ENCODE measurements at regions not wholly inside any gene's neighbourhood (a gene's known extent, or its start where the extent isn't known, plus 50 kb on each side); places are given as distances from the start of the nearest gene placed in this dataset.
"Not testable (repeated sequence)": the region's sequence is repeated elsewhere in the genome, so short reads cannot be mapped to it uniquely, and the experiment has no call there.

DNA sequence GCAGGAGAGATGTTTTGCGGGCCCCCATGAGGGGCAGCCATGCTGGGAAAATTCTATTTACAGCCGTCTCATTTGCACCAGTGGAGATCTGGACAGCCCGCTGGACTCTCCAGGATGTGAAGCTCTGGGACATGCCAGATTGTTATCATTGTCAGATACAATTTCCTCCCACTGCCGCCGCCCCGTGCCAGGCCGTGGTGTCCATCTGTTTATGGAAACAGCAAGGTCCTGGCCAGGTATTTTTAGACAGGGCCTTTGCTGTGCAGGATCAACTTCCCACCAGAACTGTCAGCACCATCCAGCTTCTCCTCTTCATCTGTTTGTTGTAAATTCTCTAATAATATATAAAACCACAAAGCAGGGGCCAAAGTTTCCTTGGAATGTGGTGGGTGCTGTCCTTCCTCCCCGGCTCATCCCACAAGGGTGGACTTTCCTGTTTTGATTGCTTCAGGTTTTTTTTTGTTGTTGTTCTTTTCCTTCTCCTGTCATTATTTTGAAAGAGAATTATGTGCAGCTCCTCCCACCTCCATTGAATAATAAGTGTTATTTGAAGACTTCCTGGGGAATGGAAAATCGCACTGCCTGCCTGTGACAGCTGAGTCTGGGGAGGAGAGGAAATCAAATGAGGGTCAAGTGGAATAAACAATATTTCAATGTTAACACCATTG is 398.1 kb downstream of the TNS1 start:
- in situ Hi-C loops (cut with HindIII; ENCODE audit: low sequenced_read_pairs): no loop called here

DNA sequence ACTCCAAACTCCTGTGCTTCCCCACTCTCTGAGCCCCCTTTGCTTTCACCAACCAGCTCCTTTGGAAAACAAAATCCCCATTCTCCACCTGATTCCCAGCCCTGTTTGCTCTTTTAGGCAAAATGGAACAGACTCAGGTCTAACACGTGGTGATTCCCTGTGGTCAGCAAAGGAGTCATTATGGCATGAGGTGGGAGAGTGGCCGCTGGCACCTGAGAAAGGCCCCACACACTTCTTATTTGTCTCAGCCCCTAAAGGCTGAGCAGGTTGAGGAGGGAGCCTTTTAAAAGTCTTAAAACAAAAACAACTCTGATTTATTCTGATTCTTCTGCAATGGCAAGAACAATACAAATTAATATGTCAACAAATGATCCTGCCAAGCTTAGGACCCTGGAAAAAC is 401.2 kb downstream of the TNS1 start:
- in situ Hi-C loops (cut with HindIII; ENCODE audit: low sequenced_read_pairs): no loop called here

DNA sequence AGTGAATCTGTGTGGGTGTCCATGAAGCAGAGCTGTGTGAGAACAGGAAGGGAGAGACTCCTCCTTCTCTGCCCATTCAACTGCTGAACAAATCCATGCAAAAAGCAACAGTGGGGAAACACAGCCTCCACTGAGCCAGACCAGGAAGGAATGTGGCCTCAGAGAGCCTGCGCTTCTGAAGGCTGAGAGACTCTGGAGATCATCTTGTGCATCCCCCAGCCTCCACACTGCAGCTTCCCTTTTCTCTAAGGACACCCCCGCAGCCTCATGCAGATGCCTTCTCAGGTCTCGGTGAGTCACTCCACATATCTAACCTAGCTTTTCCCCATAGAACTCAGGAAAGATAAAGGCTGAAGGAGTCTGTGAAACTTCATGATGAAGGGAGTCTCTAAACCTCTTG is 402.9 kb downstream of the TNS1 start:
- in situ Hi-C loops (cut with HindIII; ENCODE audit: low sequenced_read_pairs): no loop called here

DNA sequence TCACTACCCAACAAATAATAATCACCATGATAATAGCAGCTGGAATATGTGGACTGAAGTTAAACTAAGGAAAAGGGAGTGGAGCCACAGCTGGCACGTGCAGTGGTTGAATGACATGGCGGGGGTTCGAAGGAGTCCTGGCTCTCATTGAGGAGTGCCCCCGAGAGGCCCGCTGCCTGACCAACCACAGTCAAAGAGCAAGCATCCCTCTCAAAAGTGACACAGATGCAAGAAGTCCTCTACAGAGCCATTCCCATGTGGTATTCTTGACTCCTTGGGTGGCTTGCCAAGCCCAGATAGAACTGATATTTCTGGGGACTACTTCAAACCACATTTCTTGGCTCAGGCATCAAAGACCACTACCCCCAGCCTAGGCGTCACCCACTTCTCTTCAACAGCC is 405.1 kb downstream of the TNS1 start:
- in situ Hi-C loops (cut with HindIII; ENCODE audit: low sequenced_read_pairs): no loop called here

DNA sequence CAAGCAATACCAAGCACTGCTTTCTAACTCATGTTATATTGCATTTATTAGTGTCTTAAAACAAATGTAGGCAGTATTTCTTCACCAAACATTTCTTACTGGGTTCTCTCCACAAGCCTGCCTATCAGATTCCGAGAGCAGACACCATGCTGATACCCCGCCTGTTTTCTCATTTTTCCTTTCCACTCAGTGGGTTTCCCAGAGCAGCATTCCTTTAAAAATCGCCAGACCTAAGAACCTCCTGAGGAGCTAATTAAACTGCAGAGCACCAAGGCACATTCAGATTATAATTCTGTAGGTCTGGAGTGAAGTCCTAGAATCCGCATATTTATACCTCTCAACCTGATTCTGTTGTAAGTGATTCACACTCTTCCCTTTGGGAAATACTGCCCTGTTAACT is 405.6 kb downstream of the TNS1 start:
- in situ Hi-C loops (cut with HindIII; ENCODE audit: low sequenced_read_pairs): no loop called here

DNA sequence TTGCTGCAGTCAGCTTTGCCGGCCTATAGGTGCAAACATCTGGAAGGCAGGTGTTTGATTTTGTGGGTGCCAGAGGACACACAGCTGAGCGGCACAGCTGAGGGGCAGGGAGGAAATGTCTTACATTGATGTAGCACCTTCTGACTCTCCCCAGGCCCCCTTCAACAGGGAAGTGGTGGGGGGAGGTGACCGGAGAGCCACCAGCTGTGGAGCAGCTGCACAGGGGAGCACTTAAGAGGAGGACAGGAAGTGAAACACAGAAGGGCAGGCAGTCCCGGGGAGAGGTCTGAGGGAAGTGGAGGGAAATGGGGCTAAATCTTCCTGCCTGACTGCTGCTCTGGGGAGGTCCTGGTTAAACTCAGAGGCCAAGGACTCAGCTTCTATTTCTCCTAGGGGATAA is 409.1 kb downstream of the TNS1 start:
- in situ Hi-C loops (cut with HindIII; ENCODE audit: low sequenced_read_pairs): no loop called here

DNA sequence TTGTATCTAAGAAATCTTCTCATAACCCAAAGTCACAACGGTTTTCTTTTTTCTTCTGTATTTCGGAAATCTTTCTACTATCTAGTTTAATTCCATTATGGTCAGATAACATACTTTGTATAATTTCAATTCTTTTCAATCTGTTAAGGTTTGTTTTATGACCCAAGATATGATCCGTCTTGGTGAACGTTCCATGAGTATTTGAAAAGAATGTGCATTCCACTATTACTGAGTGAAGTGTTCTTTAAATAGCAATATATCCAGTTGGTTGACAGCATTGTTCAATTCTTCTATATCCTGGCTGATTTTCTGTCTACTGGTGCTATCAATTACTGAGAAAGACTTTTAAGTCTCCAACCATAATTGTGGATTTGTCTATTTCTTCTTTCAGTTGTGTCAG is 414.5 kb downstream of the TNS1 start:
- in situ Hi-C loops (cut with HindIII; ENCODE audit: low sequenced_read_pairs): no loop called here

DNA sequence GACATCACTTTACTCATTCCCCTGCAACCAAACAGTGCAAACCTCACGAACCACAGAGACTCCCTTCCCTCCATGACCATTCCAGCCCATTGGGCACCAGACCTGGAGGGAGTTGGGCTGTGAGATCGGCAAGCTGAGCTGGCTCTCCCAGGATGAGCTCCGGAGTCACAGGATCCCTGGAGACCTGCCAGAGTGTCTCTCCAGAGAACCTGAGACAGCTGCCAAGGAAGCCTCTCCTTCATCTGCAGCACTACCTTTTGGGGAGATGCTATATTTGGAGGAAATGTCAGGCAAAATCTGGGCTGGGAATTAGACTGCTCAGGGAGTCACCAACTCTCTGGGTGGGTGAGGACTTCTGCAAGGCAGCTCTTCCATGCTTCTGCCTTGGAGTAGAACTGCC is 417.4 kb downstream of the TNS1 start:
- in situ Hi-C loops (cut with HindIII; ENCODE audit: low sequenced_read_pairs): no loop called here

DNA sequence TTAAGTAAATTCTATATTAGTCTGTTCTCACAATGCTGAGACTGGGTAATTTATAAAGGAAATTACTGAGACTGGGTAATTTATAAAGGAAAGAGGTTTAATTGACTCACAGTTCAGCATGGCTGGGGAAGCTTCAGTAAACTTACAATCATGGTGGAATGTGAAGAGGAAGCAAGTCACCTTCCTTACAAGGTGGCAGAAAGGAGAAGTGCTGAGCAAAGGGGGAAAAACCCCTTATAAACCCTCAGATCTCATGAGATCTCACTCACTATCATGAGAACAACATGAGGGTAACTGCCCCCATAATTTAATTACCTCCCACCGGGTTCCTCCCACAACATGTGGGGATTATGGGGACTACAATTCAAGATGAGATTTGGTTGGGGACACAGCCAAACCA is 422.4 kb downstream of the TNS1 start:
- in situ Hi-C loops (cut with HindIII; ENCODE audit: low sequenced_read_pairs): not testable (repeated sequence)

DNA sequence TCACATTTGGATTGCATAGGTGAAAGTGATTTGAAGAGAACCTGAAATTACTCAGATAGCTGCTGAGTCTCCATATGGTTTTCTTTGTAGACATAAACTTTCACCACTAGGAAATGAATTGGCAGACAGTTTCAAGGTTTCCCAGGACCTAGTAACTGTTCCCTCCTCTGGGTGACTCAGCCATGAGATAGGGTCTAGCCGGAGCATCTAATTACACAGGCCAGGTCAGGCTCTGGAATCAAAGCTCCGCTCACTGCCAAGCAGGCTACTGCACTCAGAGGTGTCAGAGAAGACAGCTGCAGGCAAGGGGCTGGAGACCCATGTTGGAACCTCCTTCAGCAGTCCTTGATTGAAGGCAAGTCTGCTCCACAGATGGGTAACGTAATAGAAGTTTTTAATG is 429.2 kb downstream of the TNS1 start:
- in situ Hi-C loops (cut with HindIII; ENCODE audit: low sequenced_read_pairs): no loop called here

DNA sequence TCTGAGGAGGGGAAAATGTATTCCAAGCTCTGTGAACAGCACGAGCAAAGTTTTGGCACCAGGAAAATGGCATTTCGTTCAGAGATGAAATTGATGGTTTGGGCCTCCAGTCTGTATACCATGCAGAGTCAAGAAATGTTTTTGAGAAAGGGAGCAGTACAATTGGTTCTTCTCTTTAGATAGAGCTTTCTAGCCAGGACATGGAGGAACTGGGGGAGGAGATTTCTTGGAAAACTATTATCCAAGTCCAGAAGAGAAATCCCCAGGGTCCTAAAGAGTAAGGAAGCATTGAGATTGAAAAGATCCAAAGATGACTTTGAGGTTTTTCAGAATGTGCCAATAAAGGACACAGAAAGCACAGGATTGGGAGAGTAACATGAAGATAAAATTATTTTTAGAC is 432.4 kb downstream of the TNS1 start:
- in situ Hi-C loops (cut with HindIII; ENCODE audit: low sequenced_read_pairs): no loop called here

DNA sequence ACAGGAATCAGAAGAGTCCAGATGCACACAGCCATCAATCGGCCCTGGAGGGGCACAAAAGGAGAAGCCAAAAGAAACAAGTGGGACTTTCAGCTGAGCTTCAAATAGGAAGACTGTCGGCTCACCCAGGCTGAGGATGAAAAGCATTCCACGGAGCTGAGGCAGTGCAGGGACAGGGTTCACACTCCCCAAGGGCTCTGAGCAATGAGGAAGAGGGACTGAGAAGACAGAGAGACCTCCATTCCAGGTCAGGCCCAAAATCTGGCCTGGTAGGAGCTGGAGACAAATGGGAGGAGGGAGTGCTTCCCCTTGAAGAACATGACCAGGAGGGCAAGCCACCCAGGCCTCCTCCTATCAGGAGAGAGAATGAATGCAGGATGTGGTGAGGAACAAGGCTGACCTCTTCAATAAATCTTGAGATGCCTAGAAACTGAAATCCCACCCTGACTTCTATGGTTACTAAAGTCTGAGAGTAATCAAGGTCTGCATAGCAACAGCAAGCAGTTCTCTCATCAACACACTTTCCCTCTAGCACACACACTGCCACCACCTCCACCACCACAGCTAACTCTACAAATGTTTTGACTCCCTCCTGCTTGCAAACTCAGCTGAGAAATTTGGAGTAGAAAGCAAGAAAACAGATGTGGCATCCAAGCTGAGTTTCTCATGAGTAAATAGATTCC is 434.4 kb downstream of the TNS1 start:
- in situ Hi-C loops (cut with HindIII; ENCODE audit: low sequenced_read_pairs): no loop called here

DNA sequence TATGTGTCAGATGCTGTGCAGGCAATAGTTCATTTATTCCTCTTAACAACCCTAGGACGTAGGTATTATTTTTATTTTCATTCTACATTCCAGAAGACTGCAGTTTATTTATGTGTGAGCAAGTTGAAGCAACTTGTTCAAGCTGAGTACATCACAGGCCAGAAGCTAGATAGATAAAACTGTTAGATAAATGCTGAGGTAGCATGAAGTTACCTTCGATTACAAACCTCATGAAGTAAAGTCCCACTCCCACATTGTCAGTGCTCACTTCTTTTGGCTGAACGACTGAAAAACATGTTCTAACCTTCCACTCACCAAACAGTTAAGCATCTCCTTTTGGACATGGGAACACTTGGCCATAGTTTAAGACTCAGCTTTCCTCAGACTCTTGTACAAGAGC is 439.2 kb downstream of the TNS1 start:
- in situ Hi-C loops (cut with HindIII; ENCODE audit: low sequenced_read_pairs): no loop called here

DNA sequence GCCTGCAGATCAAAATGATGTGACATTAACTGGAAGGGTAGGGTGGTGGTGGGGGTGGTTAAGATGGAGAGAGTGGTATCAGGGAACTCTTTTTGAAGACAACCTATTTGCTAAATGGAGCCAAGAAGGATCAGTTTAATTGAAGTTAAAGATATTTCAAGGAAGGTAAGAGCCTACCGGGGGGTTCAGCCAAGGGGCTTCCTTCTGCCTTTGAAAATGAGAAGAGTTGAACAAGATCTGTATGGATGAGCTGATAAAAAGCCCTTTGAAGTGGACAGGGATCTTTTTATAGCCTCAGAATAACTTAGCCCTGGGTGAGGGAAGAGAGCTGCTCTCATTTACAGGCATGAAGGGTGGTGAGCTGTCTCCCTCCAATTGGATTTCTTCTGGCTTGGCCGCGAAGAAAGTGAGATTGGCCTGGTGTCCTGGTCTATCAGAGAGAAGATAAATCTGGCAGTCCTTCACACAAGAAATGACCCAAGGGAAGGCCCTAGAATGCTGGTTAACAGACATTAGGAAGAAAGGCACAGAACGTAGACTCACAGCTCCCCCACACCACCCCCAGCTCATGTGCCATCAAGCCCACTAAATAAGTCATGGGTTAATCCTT is 439.8 kb downstream of the TNS1 start:
- in situ Hi-C loops (cut with HindIII; ENCODE audit: low sequenced_read_pairs): no loop called here

DNA sequence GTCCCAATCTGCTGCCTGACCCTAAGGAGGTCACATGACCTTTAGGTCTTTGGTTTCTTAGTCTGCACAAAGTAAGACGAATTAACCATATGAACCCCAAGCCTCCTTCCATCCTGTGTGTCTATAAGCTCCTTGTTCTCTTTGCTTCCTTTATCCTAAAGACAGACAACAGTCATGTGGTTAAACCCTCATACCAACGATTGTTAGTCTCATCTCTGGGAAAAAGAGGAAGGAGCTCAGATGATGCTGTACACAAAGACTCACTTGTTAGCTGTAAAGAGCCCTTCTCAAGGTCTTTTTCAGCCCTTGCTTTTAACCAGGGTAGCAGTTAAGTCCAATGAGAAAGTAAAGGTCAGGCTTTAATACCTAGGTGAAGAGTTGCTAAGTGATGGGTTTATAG is 443.7 kb downstream of the TNS1 start:
- in situ Hi-C loops (cut with HindIII; ENCODE audit: low sequenced_read_pairs): loop anchor here (10.0 kb wide), 1 partner anchor 496 kb away; no protein-coding TSS in a partner anchor

DNA sequence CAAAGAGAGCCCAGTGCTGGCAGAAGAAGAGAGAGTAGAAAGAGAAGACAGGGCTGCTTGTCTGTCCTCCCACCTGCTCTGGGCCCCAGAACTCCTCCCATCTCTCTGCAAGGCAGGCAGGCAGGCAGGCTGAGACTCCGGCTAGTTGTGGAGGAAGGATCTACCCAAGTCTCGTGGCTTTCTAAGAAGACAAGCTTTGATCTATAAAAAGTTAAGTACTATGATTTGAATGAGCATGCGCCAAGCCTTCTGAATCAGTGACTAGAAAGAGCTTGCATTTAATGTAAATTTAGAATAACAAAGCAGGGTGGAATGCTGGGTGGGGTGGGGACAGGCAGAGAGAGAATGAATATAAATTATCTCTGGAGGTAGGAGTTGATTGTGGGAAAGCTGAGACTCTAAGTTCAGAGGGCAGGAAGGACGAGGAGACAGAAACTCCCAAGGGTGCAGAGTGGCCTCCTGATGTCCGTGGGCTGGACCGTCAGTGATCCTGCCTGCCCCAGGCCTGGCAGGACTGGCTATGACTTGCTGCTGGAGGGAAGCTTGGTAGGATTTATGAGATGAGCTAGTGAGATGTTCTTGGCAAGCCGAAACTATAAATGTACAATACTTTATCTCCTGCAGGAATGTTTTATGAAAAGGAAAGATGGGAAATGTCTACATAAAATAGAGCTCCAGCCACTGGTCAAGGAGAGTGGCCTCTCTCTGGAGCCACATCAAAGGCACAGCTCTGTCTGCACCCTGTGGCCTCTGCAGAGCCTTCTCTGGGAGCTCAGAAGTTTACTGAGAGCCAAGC is 447.5 kb downstream of the TNS1 start:
- in situ Hi-C loops (cut with HindIII; ENCODE audit: low sequenced_read_pairs): loop anchor here (10.0 kb wide), 1 partner anchor 500 kb away; no protein-coding TSS in a partner anchor

DNA sequence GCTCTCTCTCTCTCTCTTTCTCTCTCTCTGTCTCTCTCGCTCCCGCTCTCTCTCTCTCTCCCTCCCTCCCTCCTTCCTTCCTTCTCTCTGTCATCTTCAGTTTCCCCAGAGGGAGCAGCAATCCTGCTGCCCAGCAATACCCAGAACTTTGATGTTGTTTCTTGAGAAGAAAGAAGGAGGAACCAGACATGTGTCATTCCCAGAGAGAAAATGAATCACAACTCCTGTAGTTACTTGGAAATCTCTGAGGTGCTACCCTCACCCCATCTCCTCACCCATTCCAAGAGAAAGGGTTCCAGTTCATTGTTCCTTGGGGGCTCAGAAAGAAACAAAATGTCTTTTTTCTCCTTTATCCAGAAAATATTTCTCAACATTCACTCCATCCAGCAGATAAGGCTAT is 449.1 kb downstream of the TNS1 start:
- in situ Hi-C loops (cut with HindIII; ENCODE audit: low sequenced_read_pairs): loop anchor here (5.0 to 10.0 kb wide), 2 partner anchors 76 to 501 kb away; no protein-coding TSS in a partner anchor

DNA sequence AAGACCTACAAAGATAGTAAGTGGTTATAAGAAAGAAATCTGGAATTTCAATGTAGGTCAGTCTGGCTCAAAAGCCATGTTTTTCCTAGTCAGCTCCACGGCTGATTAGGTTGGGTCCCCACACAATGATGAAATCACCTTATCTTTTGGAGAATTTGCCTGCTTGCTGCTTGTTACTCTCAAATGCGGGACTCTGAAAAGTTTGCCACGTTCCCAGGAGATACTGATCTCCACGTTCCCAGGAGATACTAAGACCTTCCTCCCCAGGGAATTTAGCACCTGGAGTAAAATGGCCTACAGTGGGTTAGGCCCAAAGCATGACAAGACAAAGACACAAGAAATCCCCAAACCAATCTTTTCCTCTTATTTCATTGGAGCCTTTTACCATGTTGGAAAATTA is 449.6 kb downstream of the TNS1 start:
- in situ Hi-C loops (cut with HindIII; ENCODE audit: low sequenced_read_pairs): loop anchor here (5.0 to 10.0 kb wide), 2 partner anchors 76 to 502 kb away; no protein-coding TSS in a partner anchor

DNA sequence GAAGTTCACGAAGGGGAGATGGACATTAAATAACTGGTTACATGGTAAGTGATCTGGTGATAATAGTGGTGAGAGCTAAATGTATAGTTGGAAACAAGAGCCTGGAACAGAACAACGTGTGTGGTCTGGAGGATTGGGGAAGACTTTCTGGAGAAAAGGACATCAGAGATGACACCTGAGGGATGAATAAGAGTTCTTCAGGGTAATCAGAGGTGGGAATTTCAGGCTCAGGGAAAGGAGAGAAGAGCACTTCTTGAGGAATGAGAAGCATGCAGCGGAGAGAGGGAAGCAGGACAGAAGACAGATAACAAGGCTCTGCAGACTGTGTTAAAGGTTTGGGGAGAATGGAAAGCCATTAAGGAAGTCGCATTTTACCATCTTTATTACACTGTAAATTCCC is 450.7 kb downstream of the TNS1 start:
- in situ Hi-C loops (cut with HindIII; ENCODE audit: low sequenced_read_pairs): loop anchor here (5.0 to 10.0 kb wide), 2 partner anchors 75 to 503 kb away; no protein-coding TSS in a partner anchor

DNA sequence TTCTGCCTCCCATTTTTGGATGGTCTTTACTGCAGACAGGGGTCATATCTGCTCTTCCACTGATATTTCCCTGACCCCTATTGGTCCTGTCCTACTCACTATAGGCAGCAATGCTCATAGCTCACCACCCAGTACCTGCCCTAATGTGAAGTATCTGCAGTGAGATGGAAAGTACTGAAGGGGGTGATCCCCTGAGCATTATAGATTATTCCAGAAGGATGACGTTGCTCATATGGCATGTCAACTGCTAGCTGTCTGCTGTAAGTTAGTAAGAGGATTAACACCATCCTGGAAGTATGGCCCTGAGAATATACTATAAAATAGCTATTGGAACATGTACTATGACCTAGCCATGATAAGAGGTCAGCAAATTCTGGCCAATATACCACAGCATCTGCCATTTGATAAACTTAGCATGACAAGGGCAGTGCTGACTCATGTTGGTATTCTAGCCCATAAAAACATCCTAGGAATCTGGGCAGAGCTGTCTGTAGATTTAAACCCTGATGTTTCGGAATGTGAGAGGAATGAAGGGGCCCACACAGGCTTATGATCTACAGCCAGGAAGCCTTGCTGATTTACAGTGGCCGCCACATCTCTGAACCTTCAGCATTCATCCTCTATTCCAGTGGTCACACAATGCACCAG is 451.4 kb downstream of the TNS1 start:
- in situ Hi-C loops (cut with HindIII; ENCODE audit: low sequenced_read_pairs): loop anchor here (5.0 to 10.0 kb wide), 2 partner anchors 74 to 503 kb away; no protein-coding TSS in a partner anchor

DNA sequence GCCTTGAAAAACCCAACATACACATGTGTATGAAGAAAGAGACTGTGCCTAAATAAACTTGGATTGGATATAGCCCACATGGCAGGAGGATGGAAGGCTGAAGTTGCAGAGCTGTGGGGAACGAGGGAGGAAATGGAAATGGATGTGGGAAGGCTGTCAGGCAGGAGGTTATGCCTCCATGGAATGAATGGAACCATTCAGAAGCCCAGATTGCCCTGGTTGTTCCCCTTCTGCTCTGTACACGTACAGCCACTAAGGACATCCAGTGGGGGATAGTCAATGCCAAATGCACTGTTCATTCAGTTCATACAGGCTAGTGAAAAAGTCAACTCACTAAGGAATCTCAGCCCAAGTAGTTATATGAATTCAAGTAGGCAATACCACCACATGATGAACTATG is 463.7 kb downstream of the TNS1 start:
- in situ Hi-C loops (cut with HindIII; ENCODE audit: low sequenced_read_pairs): no loop called here

Data from endothelial cell of hepatic sinusoid (primary cell).